ENCODE measurements at regions not wholly inside any gene's neighbourhood (a gene's known extent, or its start where the extent isn't known, plus 50 kb on each side); places are given as distances from the start of the nearest gene placed in this dataset.
"Not testable (repeated sequence)": the region's sequence is repeated elsewhere in the genome, so short reads cannot be mapped to it uniquely, and the experiment has no call there.

- DNase-seq (ENCODE audit: low spot score): not testable (repeated sequence)
Observed at GRCh38 chr4:22630161-22630975, 62.4 kb upstream of the GBA3 start.

GRCh38 chr4:22631167-22631566 is 61.6 kb upstream of the GBA3 start:
- DNase-seq (ENCODE audit: low spot score): not testable (repeated sequence)

GRCh38 chr4:22634541-22635181 is 58.1 kb upstream of the GBA3 start:
- DNase-seq (ENCODE audit: low spot score): no peak

- not testable (repeated sequence) for DNase-seq (ENCODE audit: low spot score)
Observed at GRCh38 chr4:22635182-22635549, 57.6 kb upstream of the GBA3 start.

GRCh38 chr4:22635692-22636091 is 57.0 kb upstream of the GBA3 start:
- DNase-seq (ENCODE audit: low spot score): no peak

GRCh38 chr4:22637306-22637705 is 55.4 kb upstream of the GBA3 start:
- DNase-seq (ENCODE audit: low spot score): no peak
